Adrenal gland (tissue), 9 donors: ENCODE measurements at regions not wholly inside any gene's neighbourhood (a gene's known extent, or its start where the extent isn't known, plus 50 kb on each side); places are given as distances from the start of the nearest gene placed in this dataset.

Experiments
- DNase-seq, 7 donors: peaks; one replicate each; pipeline ENCODE4 v3.0.0-alpha.2; 2019 to 2020
- H3K27ac ChIP-seq, 5 donors: fragments of 200-600 bp; sonication (generic) in 4 of 5; 1 replicate in 3 of 5; 2 replicates in 2 of 5; pipeline versions ENCODE4 v1.5.1 to v1.8.0; 2016 to 2020; ENCODE audit warnings: mild to moderate bottlenecking in 1 of 5
- H3K27me3 ChIP-seq: fragments of 200-600 bp; 2 replicates; pipeline ENCODE4 v1.8.0; 2021
- H3K36me3 ChIP-seq, 2 donors: fragments of 200-600 bp; replicated peaks in 1 of 2; 1 replicate in 1 of 2; 2 replicates in 1 of 2; pipeline versions ENCODE4 v1.5.1 to v1.8.0; 2018 to 2022
- H3K4me1 ChIP-seq, 2 donors: fragments of 200-600 bp; replicated peaks in 1 of 2; 1 replicate in 1 of 2; 2 replicates in 1 of 2; pipeline versions ENCODE4 v1.5.1 to v1.8.0; 2018 to 2021
- H3K4me3 ChIP-seq, 4 donors: fragments of 200-600 bp; sonication (generic) in 3 of 4; one replicate each; pipeline ENCODE4 v1.5.1; 2016 to 2018
- H3K9me3 ChIP-seq, 3 donors: fragments of 200-600 bp; sonication (generic) in 1 of 3; replicated peaks in 1 of 3; 1 replicate in 2 of 3; 2 replicates in 1 of 3; pipeline versions ENCODE4 v1.5.1 to v1.8.0; 2016 to 2021
- CTCF ChIP-seq, 6 experiments: fragments of 450-650 bp in 4 of 6; fragments of 200-600 bp in 2 of 6; sonication (generic) in 1 of 6; IDR thresholded peaks; 1 replicate in 5 of 6; 2 replicates in 1 of 6; pipeline versions ENCODE4 v1.5.1 to v1.8.0; 2016 to 2021; ENCODE audit warnings: antibody characterized with exemption in 6 of 6, mild to moderate bottlenecking in 2 of 6, moderate library complexity in 1 of 6
- POLR2A ChIP-seq, 2 donors: fragments of 450-650 bp; IDR thresholded peaks; one replicate each; pipeline ENCODE4 v1.6.1; 2017; ENCODE audit warnings: antibody characterized with exemption in 2 of 2, mild to moderate bottlenecking in 2 of 2, moderate library complexity in 1 of 2
- WGBS, 4 donors: extraction: QIAGEN DNeasy Blood & Tissue Kit in 2 of 4; methylation state at CpG; one replicate each; pipeline versions ENCODE4 v1.1.5 to v1.1.7; 2013 to 2017; 5-methylcytosine and 5-hydroxymethylcytosine counted together
- intact Hi-C, 2 donors: fragments of 100-400 bp; cut with DNase I; formaldehyde crosslinking; loops; one replicate each; pipeline versions ENCODE4 v1.14.1 to v1.15.0; 2022 to 2023
- donor health status: healthy with polysubstance abuse.
- donor health status: Bipolar disorder and iron deficiency.
- donor health status: DM: yes; HTN: yes; CAD: no.
- donor health status: DM: no; HTN: no; CAD: no.
- donor health status: DM: no; HTN: no; CAD: no.

DNA sequence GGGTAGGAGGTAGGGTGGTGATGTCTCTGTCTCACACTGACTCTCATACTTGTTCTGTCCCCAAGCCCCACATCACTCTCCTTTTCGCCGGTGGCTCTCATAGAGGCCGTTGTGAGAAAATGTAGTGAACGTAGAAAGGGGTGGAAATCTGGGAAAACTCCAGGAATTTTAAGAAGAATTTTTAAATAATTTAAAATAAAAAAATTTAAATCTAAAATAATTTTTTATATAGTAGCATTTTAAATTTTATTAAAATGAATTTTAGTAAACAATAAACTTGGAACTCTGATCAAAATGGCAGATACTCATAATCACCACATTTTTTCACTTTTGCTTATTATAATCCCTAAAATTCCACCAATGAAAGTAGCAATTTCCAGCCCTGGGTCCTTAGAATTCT is 473.6 kb upstream of the ZFHX3 start:
- no peak overlapping the region for H3K4me3 ChIP-seq
- WGBS, 4 donors = 92 to 98% (median 96%) methylated on average over 4 of the region's 4 CpGs
- no peaks in the 10 kb centered on the region for H3K36me3 ChIP-seq
- no peaks in the 10 kb centered on the region for H3K27me3 ChIP-seq
- no peak for TF ChIP-seq POLR2A (IDR thresholded peaks at IDR 0.05)
- TF ChIP-seq CTCF (IDR thresholded peaks at IDR 0.05) = no peak
- intact Hi-C loops = no loop called here
- no peaks in the 10 kb centered on the region for H3K9me3 ChIP-seq
- H3K27ac ChIP-seq = no peak overlapping the region
- H3K4me1 ChIP-seq = peaks cover 0 to 7% of the 10 kb centered on the region in 2 donors
- no peak for DNase-seq

DNA sequence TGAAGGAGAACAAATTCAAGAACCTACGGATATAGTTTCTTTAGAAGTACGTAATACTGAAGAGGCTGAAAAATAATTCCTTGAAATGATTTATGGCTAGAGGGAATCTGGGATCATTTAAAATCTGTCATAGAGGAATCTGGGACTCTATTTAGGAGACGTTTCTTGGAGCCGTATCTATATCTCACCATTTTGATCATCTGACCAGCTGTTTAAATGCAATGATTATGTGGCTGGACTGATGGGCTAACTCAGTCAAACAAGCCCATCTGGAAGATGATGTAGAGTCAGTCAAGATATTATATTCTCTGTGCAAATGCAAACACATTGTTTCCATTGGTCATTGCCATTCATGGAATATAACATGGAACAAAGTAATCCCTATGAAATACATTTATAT is 467.7 kb upstream of the ZFHX3 start:
- no peak overlapping the region for H3K4me3 ChIP-seq
- TF ChIP-seq CTCF (IDR thresholded peaks at IDR 0.05) = no peak
- TF ChIP-seq POLR2A (IDR thresholded peaks at IDR 0.05) = no peak
- 77 to 87% (median 85%) methylated on average over 4 of the region's 4 CpGs for WGBS, 4 donors
- H3K9me3 ChIP-seq = no peaks in the 10 kb centered on the region
- no peaks in the 10 kb centered on the region for H3K4me1 ChIP-seq
- H3K27me3 ChIP-seq = no peaks in the 10 kb centered on the region
- no peak overlapping the region for H3K27ac ChIP-seq
- intact Hi-C loops = no loop called here
- no peak for DNase-seq
- H3K36me3 ChIP-seq = no peaks in the 10 kb centered on the region

DNA sequence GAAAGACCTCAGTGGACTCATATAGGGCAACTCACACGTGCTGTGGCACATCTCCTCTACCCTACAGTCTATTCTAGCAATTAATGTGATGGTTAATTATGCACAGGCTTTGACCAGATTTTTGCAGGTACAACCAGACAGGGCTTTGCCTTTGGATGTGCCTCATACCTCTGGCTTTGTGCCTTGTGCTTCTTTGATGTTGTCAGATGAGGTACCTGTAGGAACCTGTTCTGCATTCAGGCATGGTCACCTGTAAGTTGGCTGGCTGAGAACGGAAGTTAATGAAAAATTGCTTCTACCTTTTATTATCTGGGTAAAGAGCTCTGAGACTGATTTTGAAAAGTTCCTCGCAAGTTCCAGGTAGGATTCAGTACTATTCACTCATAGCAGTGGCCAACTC is 462.9 kb upstream of the ZFHX3 start:
- 74 to 88% (median 79%) methylated on average over 3 of the region's 3 CpGs for WGBS, 4 donors
- DNase-seq = no peak
- intact Hi-C loops = no loop called here
- no peak for TF ChIP-seq POLR2A (IDR thresholded peaks at IDR 0.05)
- no peak for TF ChIP-seq CTCF (IDR thresholded peaks at IDR 0.05)
- no peaks in the 10 kb centered on the region for H3K9me3 ChIP-seq
- no peaks in the 10 kb centered on the region for H3K36me3 ChIP-seq
- no peak overlapping the region for H3K27ac ChIP-seq
- no peaks in the 10 kb centered on the region for H3K27me3 ChIP-seq
- peaks cover 0 to 7% of the 10 kb centered on the region in 2 donors for H3K4me1 ChIP-seq
- H3K4me3 ChIP-seq = no peak overlapping the region

DNA sequence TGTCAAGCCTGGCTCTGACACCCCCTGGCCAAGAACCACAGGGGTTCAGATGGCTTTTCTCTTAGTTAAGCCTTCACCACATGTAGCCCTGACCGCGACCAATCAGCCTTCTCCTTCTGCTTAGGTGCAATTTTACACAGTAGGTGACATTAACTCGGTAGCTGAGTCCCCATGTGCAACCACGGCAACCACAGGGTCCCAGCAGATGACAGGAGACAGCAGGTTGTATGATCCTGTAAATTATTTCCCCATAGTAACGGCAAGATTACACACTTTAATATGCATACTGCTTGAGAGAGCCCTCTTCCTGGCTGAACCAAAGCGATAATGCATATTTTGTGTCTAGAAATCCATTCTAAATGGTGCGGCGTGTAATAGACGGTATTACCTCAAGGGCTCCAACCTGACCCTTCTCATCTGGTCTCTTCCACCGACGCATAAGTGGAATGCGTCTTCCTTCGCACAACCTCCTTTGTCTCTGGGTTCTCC is 458.7 kb upstream of the ZFHX3 start:
- Histone ChIP-seq H3K4me3 (no peak overlapping the region), H3K4me1 (peaks cover 0 to 7% of the 10 kb centered on the region in 2 donors), H3K27ac (no peak overlapping the region), H3K9me3 (no peaks in the 10 kb centered on the region), H3K27me3 (no peaks in the 10 kb centered on the region), H3K36me3 (no peaks in the 10 kb centered on the region)
- intact Hi-C loops = no loop called here
- WGBS, 4 donors = 89 to 95% (median 92%) methylated on average over 11 to 13 of the region's 13 CpGs
- DNase-seq = no peak
- TF ChIP-seq POLR2A (IDR thresholded peaks at IDR 0.05) = no peak
- TF ChIP-seq CTCF (IDR thresholded peaks at IDR 0.05) = no peak
